ENCODE measurements at regions not wholly inside any gene's neighbourhood (a gene's known extent, or its start where the extent isn't known, plus 50 kb on each side); places are given as distances from the start of the nearest gene placed in this dataset.

DNA sequence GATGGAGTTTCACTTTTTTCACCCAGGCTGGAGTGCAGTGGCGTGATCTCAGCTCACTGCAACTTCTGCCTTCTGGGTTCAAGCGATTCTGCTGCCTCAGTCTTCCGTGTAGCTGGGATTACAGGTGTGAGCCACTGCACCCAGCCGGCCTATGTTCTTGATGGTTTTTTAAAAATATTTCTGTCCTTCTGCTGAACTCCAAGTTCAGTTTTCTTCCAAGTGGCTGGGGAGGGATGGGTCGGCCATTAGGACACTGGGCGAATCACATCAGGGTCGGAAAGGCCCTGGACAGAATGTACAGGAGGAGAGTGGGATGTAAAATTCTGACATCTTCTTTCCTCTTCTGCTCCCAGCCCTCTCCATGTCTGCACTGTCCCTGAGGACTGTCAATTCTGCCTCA is 289.6 kb downstream of the PTPRU start:
- TF ChIP-seq POLR2A (IDR thresholded peaks at IDR 0.05), result no peak
- TF ChIP-seq, protein P1, sequence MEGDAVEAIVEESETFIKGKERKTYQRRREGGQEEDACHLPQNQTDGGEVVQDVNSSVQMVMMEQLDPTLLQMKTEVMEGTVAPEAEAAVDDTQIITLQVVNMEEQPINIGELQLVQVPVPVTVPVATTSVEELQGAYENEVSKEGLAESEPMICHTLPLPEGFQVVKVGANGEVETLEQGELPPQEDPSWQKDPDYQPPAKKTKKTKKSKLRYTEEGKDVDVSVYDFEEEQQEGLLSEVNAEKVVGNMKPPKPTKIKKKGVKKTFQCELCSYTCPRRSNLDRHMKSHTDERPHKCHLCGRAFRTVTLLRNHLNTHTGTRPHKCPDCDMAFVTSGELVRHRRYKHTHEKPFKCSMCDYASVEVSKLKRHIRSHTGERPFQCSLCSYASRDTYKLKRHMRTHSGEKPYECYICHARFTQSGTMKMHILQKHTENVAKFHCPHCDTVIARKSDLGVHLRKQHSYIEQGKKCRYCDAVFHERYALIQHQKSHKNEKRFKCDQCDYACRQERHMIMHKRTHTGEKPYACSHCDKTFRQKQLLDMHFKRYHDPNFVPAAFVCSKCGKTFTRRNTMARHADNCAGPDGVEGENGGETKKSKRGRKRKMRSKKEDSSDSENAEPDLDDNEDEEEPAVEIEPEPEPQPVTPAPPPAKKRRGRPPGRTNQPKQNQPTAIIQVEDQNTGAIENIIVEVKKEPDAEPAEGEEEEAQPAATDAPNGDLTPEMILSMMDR (IDR thresholded peaks at IDR 0.05), result no peak
- no peak for TF ChIP-seq EP300 (IDR thresholded peaks at IDR 0.05)
